RWPE1 (cell line): ENCODE measurements at regions not wholly inside any gene's neighbourhood (a gene's known extent, or its start where the extent isn't known, plus 50 kb on each side); places are given as distances from the start of the nearest gene placed in this dataset.

ENCODE experiments used
- CTCF ChIA-PET: fragments of 350-600 bp; sonication (Branson Sonifier 250); formaldehyde crosslinking; extraction: SDS; loops from one replicate; lab custom pipeline; 2021; lab: Yijun Ruan, JAX
- POLR2A ChIA-PET: fragments of 400-600 bp; formaldehyde crosslinking; extraction: SDS; loops from one replicate; lab custom pipeline; 2020; ENCODE audit warnings: antibody characterized with exemption; ENCODE audit not compliant: low non-redundant PET; lab: Yijun Ruan, JAX
- DNase-seq: peaks from one replicate; pipeline ENCODE4 v3.0.0; 2012; ENCODE audit warnings: low spot score
- H3K27ac ChIP-seq: fragments of 450-650 bp; 2 replicates; pipeline ENCODE4 v1.5.1; 2017
- TF ChIP-seq, protein P1 (sequence below): fragments of 450-650 bp; conservative IDR thresholded peaks from 2 replicates; pipeline ENCODE4 v1.5.1; 2017; ENCODE audit warnings: low read depth, mild to moderate bottlenecking

DNA sequence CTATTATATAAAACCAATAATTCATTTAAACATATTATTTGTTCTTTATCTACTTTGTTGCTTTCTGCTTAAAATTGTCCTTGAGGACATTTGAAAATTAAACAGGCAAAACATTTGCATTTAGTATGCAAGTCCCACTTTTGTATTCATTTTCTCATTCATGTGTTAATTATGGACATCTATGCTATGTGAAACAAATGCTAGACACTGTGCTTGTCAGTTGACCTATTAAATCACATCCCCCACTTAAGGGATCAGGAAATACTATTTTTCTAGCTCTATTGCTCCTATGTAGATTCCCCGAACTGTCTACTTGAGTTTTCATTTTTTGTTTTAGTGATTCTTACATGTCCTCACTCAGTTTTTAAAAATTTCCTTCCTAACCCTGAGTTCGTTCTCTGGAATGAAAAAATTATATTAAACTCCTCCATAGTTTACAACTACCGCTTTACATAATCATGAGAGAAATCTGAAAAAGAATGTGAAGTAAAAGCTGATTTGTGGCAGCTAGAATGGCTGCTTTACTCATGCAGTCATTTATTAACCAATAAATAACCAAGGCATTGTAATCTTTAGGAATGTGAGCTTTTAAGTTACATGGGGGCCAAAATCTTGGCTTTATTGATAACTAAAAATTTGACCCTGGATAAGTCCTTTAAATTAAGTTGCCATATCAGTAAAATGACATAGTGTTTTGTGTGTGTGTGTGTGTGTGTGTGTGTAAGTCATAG, 188.5 kb downstream of the LIG4 start:
- TF ChIP-seq, protein P1, sequence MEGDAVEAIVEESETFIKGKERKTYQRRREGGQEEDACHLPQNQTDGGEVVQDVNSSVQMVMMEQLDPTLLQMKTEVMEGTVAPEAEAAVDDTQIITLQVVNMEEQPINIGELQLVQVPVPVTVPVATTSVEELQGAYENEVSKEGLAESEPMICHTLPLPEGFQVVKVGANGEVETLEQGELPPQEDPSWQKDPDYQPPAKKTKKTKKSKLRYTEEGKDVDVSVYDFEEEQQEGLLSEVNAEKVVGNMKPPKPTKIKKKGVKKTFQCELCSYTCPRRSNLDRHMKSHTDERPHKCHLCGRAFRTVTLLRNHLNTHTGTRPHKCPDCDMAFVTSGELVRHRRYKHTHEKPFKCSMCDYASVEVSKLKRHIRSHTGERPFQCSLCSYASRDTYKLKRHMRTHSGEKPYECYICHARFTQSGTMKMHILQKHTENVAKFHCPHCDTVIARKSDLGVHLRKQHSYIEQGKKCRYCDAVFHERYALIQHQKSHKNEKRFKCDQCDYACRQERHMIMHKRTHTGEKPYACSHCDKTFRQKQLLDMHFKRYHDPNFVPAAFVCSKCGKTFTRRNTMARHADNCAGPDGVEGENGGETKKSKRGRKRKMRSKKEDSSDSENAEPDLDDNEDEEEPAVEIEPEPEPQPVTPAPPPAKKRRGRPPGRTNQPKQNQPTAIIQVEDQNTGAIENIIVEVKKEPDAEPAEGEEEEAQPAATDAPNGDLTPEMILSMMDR: no peak
- DNase-seq: no peak
- H3K27ac ChIP-seq: no peak overlapping the region
- POLR2A ChIA-PET: no interaction called here
- CTCF ChIA-PET: no interaction called here

DNA sequence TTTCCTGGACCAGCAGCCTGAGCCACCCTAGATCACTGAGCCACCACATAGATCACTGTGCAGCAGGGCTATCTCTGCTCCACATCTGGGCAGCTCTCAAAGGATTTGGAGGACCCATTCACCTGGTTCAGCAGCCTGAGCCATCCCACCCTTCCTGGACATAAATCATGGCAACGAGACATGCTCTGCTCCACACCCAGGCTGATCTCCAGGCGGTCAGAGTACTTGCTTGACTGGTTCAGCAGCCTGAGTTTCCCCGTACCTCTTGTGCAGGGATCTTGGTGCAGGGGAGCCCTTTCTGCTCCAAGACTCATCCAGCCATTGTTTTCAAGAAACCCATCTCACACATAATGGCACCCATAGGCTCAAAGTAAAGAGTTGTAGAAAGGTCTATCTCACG, 195.3 kb downstream of the LIG4 start:
- H3K27ac ChIP-seq: no peak overlapping the region
- TF ChIP-seq, protein P1: no peak
- CTCF ChIA-PET: no interaction called here
- DNase-seq: no peak
- POLR2A ChIA-PET: no interaction called here

- DNase-seq: no peak
- ChIA-PET CTCF (no interaction called here), POLR2A (no interaction called here)
- H3K27ac ChIP-seq: no peak overlapping the region
- TF ChIP-seq, protein P1: no peak
Observed at GRCh38 chr13:108018371-108018870, 196.9 kb downstream of the LIG4 start.

- no peak overlapping the region for H3K27ac ChIP-seq
- ChIA-PET CTCF (interaction anchor here (0.9 kb wide), 1 partner anchor 23 kb away, joined by 4 read pairs; no protein-coding TSS in a partner anchor), POLR2A (no interaction called here)
- DNase-seq: no peak
- TF ChIP-seq, protein P1: no peak
Observed at GRCh38 chr13:108006619-108007018, 208.7 kb downstream of the LIG4 start.

GRCh38 chr13:108005231-108005630, 210.1 kb downstream of the LIG4 start:
- TF ChIP-seq, protein P1: no peak
- ChIA-PET POLR2A (no interaction called here), CTCF (no interaction called here)
- H3K27ac ChIP-seq: no peak overlapping the region
- DNase-seq: no peak

DNA sequence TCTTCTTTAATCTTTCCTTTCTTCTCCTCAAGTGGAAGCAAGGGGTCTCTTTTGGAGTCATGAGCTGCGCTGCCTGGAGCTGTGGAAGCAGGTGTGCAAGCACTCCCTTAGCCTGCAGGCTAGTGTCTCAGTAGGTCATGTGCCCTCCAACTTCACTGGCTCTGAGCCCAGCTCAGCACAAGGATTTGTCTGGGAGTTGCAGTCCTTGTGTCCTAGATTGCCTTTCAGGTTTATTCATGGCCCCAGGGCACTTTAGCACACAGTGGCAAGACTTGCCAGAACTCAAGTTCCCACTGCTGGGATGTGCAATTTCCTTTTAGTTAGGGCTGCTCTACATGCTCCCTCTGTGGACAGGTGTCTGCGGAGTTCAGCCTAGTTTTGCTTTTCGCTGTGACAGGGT, 211.7 kb downstream of the LIG4 start:
- DNase-seq: no peak
- ChIA-PET CTCF (no interaction called here), POLR2A (no interaction called here)
- no peak overlapping the region for H3K27ac ChIP-seq
- TF ChIP-seq, protein P1: no peak
